ENCODE measurements at regions not wholly inside any gene's neighbourhood (a gene's known extent, or its start where the extent isn't known, plus 50 kb on each side); places are given as distances from the start of the nearest gene placed in this dataset.

DNA sequence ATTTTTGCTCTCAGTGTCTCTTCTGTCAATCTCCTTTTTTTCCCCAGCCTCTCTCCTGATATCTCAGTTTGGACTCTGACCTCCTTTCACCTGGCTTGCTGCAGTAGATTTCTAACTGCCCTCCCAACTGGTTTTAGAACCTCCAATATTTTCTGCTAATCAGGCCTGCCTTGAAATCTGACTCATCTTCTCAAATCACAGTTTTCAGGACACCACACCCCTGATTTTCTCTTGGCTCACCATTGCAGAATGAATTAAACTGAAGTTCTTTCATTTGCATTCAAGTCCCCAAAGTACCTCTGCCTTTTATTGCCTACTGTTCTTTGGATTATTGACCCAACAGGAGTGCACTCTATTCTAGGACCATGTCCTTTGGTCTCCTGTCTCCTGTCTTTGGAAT lies 310.4 kb upstream of the TRPC7 start (continued):
- no peak for TF ChIP-seq JUN (IDR thresholded peaks at IDR 0.05; ENCODE audit: low read depth, low read length)
- TF ChIP-seq YY1 (IDR thresholded peaks at IDR 0.05; ENCODE audit: low read depth, low read length): no peak
- no peak for TF ChIP-seq GTF2F1 (IDR thresholded peaks at IDR 0.05; ENCODE audit: borderline replicate concordance, low read depth, low read length)
- no peak for TF ChIP-seq PHF8 (conservative IDR thresholded peaks at IDR 0.05; ENCODE audit: low read depth, low read length)
- no peak for TF ChIP-seq CEBPB (IDR thresholded peaks at IDR 0.05; ENCODE audit: low read depth, low read length)
- TF ChIP-seq RNF2 (IDR thresholded peaks at IDR 0.05; ENCODE audit: borderline replicate concordance, low read depth, low read length, missing control alignments, poor library complexity, severe bottlenecking): no peak

All from H1 (cell line).